ENCODE measurements at regions not wholly inside any gene's neighbourhood (a gene's known extent, or its start where the extent isn't known, plus 50 kb on each side); places are given as distances from the start of the nearest gene placed in this dataset.

- Histone ChIP-seq H3K4me3 (replicated peaks; ENCODE audit: insufficient read depth, low read length) (no peak overlapping the region), H3K27ac (replicated peaks) (no peak overlapping the region), H3K27me3 (ENCODE audit: insufficient read depth, poor library complexity, severe bottlenecking) (peaks cover 2% of the 10 kb centered on the region)
- no peak for TF ChIP-seq GABPA (IDR thresholded peaks at IDR 0.05; ENCODE audit: low read depth)
- no peak for TF ChIP-seq REST (IDR thresholded peaks at IDR 0.05; ENCODE audit: insufficient replicate concordance, low read depth)
- TF ChIP-seq CTCF (IDR thresholded peaks at IDR 0.05; ENCODE audit: insufficient read depth, low read length): no peak
- TF ChIP-seq SPI1 (IDR thresholded peaks at IDR 0.05; ENCODE audit: borderline replicate concordance, low read depth): no peak
- no peak for TF ChIP-seq POLR2AphosphoS5 (IDR thresholded peaks at IDR 0.05; ENCODE audit: low read depth)
- DNase-seq (ENCODE audit: low read depth in 1 of 2, low spot score in 1 of 2): no peak
These were observed 50.1 kb upstream of the IGFBP5 start for GRCh38 chr2:216745453-216745852.

Data from HL-60 (cell line).